ENCODE measurements at regions not wholly inside any gene's neighbourhood (a gene's known extent, or its start where the extent isn't known, plus 50 kb on each side); places are given as distances from the start of the nearest gene placed in this dataset.

DNA sequence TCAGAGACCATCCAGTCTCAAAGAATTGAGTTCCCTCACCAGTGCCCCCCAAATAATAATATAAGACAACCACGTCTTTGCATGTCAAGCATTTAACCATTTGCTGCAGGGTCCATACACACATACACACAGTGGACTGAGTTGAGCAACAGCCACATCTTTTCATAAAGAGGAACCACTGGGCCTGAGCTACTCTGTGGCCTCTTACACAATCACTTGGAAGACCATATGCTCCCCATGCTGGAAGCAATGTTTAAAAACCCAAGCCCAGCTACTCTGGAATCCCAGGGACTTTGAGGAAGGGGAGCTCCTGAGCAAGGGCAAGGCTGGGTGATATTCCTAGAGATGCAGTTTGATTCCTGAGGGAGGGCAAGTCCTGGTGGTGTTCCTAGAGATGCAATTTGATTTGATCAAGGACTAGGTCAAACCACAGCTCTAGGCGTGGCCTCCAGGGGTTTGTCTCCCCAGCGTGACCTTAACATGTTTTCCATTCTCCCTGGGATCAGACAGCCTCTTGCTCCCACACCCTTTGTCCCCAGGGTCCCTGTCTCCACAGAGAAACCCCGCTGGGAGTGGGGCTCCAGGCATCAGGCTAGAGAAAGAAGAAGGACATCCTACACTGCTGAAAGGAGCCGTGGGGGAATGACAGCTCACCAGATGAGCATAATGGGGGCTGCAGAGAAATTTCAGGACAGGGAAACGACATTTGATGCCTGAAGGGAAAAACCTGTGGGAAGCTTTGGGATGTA, 376.2 kb upstream of the MGMT start:
- no peak overlapping the region for H3K4me3 ChIP-seq (replicated peaks in 1 of 2; ENCODE audit: low read depth in 2 of 2, low read length in 2 of 2)
- DNase-seq (ENCODE audit: low read depth in 2 of 2), result peak in 1 of 2 donors; percentile 57
- TF ChIP-seq, protein P1, sequence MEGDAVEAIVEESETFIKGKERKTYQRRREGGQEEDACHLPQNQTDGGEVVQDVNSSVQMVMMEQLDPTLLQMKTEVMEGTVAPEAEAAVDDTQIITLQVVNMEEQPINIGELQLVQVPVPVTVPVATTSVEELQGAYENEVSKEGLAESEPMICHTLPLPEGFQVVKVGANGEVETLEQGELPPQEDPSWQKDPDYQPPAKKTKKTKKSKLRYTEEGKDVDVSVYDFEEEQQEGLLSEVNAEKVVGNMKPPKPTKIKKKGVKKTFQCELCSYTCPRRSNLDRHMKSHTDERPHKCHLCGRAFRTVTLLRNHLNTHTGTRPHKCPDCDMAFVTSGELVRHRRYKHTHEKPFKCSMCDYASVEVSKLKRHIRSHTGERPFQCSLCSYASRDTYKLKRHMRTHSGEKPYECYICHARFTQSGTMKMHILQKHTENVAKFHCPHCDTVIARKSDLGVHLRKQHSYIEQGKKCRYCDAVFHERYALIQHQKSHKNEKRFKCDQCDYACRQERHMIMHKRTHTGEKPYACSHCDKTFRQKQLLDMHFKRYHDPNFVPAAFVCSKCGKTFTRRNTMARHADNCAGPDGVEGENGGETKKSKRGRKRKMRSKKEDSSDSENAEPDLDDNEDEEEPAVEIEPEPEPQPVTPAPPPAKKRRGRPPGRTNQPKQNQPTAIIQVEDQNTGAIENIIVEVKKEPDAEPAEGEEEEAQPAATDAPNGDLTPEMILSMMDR (IDR thresholded peaks at IDR 0.05; ENCODE audit: low read depth, low read length), result no peak

DNA sequence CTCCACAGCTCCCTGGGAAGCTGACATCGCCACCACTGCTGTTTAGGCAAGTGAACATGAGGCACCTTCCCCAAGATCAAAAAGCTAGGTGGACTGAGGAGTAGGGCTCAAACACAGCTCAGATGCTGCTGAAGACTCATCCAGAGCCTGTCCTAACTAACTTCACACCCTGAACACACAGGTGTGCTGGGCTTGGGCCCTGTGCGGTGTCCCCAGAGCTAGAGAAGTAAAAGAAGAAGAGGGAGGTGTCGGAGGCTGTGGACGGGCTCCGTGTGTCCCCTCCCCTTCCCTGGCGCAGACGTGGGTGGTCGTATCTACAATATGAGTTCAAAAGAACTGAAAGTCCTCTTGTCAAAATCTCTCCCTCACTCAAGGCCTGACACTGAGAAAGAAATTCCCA, 373.4 kb upstream of the MGMT start:
- no peak overlapping the region for H3K4me3 ChIP-seq (replicated peaks in 1 of 2; ENCODE audit: low read depth in 2 of 2, low read length in 2 of 2)
- DNase-seq (ENCODE audit: low read depth in 2 of 2), result no peak
- TF ChIP-seq, protein P1 (IDR thresholded peaks at IDR 0.05; ENCODE audit: low read depth, low read length), result no peak

DNA sequence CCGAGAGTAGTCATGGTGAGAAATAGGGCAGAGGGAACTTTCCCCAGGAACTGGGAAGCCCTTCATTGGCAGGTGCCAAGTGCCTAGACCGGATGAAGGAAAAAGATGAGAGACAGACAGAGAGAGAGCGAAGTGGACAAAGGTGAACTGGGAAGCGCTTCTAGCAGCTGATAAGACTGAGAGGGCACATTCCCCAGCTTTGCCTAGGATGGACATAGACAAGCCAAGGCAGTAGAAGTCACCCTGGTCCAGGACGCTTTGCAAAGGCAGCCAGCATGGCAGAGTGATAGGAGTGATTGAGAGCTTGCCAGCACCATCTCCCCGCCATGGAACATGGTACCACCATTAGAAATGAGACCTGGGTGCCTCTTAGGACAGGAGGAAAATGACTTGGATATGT, 372.8 kb upstream of the MGMT start:
- no peak overlapping the region for H3K4me3 ChIP-seq (replicated peaks in 1 of 2; ENCODE audit: low read depth in 2 of 2, low read length in 2 of 2)
- no peak for DNase-seq (ENCODE audit: low read depth in 2 of 2)
- TF ChIP-seq, protein P1 (IDR thresholded peaks at IDR 0.05; ENCODE audit: low read depth, low read length), result no peak

DNA sequence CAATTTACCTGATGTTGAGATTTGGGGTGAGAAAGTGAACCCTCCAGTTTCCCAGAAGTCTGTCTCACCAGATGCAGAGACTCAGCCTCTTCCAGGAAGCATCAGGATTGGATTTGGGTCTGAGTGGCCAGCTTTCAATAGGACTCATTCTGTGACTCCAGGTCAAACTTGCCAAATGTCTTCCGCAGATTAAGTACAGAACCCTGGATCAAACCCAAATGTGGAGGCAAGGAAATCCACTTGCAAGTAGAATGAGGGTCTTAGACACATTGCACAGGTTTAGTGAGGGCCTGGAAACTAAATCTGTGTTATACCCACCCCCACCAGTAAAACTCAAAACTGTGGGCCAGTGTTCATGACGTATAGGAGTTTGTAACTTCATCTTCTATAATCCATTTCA, 372.2 kb upstream of the MGMT start:
- TF ChIP-seq, protein P1 (IDR thresholded peaks at IDR 0.05; ENCODE audit: low read depth, low read length), result no peak
- no peak overlapping the region for H3K4me3 ChIP-seq (replicated peaks in 1 of 2; ENCODE audit: low read depth in 2 of 2, low read length in 2 of 2)
- no peak for DNase-seq (ENCODE audit: low read depth in 2 of 2)

DNA sequence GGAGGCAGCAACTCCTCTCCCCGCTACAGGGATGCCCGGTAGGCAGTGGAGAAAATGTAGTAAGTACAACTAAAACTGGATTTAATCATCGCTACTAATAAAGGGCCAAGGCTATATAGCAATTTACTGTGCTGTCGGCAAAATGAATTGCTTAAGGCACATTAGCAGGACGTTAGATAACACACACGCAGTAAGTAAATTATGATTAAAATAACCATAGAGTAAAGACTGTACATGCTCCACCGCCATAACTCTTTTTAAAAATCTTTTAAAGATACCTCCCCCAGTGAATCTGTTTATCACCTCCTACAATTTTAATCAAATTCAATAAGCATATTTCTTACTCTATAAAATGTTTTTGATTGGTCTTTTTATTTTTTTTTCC, 371.4 kb upstream of the MGMT start:
- no peak overlapping the region for H3K4me3 ChIP-seq (replicated peaks in 1 of 2; ENCODE audit: low read depth in 2 of 2, low read length in 2 of 2)
- TF ChIP-seq, protein P1 (IDR thresholded peaks at IDR 0.05; ENCODE audit: low read depth, low read length), result no peak
- no peak for DNase-seq (ENCODE audit: low read depth in 2 of 2)

DNA sequence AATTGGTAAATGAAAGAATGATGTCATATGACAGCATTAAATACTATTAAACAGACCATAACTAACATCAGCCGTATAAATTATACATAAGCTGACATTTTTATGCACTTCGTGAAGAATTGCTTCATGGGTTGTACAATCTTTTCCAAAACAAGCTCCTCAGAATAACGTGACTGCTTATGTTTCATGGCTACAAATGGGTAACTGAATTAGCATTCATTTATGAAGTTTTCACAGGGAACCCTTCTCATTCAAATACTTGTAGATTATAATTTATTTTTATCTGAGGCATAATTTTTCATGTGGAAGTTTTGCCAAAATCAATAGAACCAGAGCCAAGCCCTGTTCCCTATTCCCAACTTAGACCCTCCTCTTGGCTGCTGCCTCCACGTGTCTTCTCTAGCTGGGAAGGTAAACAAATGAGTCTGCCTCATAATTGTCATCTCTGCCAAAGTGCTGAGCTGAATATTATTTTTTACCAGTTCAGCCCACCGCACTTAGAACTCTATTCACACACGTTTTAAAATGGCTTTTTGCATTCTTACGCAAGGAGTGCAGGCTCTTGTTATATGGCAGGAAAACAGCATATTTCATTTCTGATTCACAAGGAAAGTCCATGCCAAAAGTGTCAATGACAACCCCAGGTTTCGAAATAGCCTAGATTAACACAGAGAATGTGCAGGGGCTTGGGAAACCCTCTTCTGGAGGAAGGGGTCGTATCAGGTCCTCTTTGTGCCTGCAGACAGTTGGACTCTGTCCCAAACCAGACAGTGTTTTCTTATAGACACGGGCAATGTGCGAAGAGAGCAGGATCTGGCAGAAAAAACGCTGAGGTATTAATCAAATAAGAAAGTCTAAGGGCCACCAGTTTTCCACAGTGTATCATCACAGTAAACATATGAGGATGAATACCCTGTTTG, 370.7 kb upstream of the MGMT start:
- H3K4me3 ChIP-seq (replicated peaks in 1 of 2; ENCODE audit: low read depth in 2 of 2, low read length in 2 of 2), result no peak overlapping the region
- TF ChIP-seq, protein P1 (IDR thresholded peaks at IDR 0.05; ENCODE audit: low read depth, low read length), result no peak
- peak; percentile 95 to 99 for DNase-seq (ENCODE audit: low read depth in 2 of 2)
